Neural progenitor cell (in vitro differentiated cells): ENCODE measurements at regions not wholly inside any gene's neighbourhood (a gene's known extent, or its start where the extent isn't known, plus 50 kb on each side); places are given as distances from the start of the nearest gene placed in this dataset.

Experiments used
- CTCF ChIP-seq: fragments of 200-600 bp; sonication (generic); IDR thresholded peaks from 2 replicates; pipeline ENCODE4 v1.5.1; 2017; ENCODE audit warnings: antibody characterized with exemption, mild to moderate bottlenecking
- EZH2 ChIP-seq: fragments of 200-600 bp; sonication (generic); IDR thresholded peaks from 2 replicates; pipeline ENCODE4 v1.6.1; 2017; ENCODE audit warnings: antibody characterized with exemption, mild to moderate bottlenecking, moderate library complexity
- EZH2phosphoT487 ChIP-seq: fragments of 200-600 bp; sonication (generic); IDR thresholded peaks from 2 replicates; pipeline ENCODE4 v1.6.1; 2017; ENCODE audit warnings: antibody characterized with exemption

- TF ChIP-seq CTCF, result no peak
- no peak for TF ChIP-seq EZH2
- no peak for TF ChIP-seq EZH2phosphoT487
These were observed 75.9 kb upstream of the ARRDC4 start for GRCh38 chr15:97884513-97885131.
